GM19240 (cell line): ENCODE measurements at regions not wholly inside any gene's neighbourhood (a gene's known extent, or its start where the extent isn't known, plus 50 kb on each side); places are given as distances from the start of the nearest gene placed in this dataset.

Experiments used
- DNase-seq: peaks from one replicate; pipeline ENCODE4 v3.0.0; 2011; ENCODE audit warnings: low spot score; ENCODE audit not compliant: insufficient read length

- no peak for DNase-seq
These were observed 101.1 kb upstream of the THRB start for GRCh38 chr3:24595796-24596195.

- no peak for DNase-seq
These were observed 102.0 kb upstream of the THRB start for GRCh38 chr3:24596626-24597025.

GRCh38 chr3:24598695-24599470, 104.2 kb upstream of the THRB start:
- DNase-seq = no peak

GRCh38 chr3:24601066-24601939, 106.7 kb upstream of the THRB start:
- DNase-seq = no peak

- no peak for DNase-seq
These were observed 109.6 kb upstream of the THRB start for GRCh38 chr3:24604215-24604614.

- DNase-seq = no peak
These were observed 110.9 kb upstream of the THRB start for GRCh38 chr3:24605511-24606028.

GRCh38 chr3:24607281-24607680, 112.6 kb upstream of the THRB start:
- DNase-seq = no peak

- no peak for DNase-seq
These were observed 114.2 kb upstream of the THRB start for GRCh38 chr3:24608701-24609390.

GRCh38 chr3:24614359-24614758, 119.7 kb upstream of the THRB start:
- DNase-seq = no peak

- DNase-seq = no peak
These were observed 120.5 kb upstream of the THRB start for GRCh38 chr3:24615177-24615576.

GRCh38 chr3:24616110-24616829, 121.6 kb upstream of the THRB start:
- no peak for DNase-seq

GRCh38 chr3:24622138-24622537, 127.5 kb upstream of the THRB start:
- DNase-seq = no peak

GRCh38 chr3:24622696-24623225, 128.1 kb upstream of the THRB start:
- DNase-seq = no peak

GRCh38 chr3:24623657-24624056, 129.0 kb upstream of the THRB start:
- no peak for DNase-seq

- no peak for DNase-seq
These were observed 130.5 kb upstream of the THRB start for GRCh38 chr3:24624938-24625681.

GRCh38 chr3:24628523-24629258, 134.0 kb upstream of the THRB start:
- no peak for DNase-seq

GRCh38 chr3:24631481-24631880, 136.8 kb upstream of the THRB start:
- no peak for DNase-seq

GRCh38 chr3:24639061-24639460, 144.4 kb upstream of the THRB start:
- DNase-seq = no peak
